Adrenal gland (tissue), 9 donors: ENCODE measurements at regions not wholly inside any gene's neighbourhood (a gene's known extent, or its start where the extent isn't known, plus 50 kb on each side); places are given as distances from the start of the nearest gene placed in this dataset.

Experiments used
- DNase-seq, 7 donors: peaks; one replicate each; pipeline ENCODE4 v3.0.0-alpha.2; 2019 to 2020
- H3K27ac ChIP-seq, 5 donors: fragments of 200-600 bp; sonication (generic) in 4 of 5; 1 replicate in 3 of 5; 2 replicates in 2 of 5; pipeline versions ENCODE4 v1.5.1 to v1.8.0; 2016 to 2020; ENCODE audit warnings: mild to moderate bottlenecking in 1 of 5
- H3K27me3 ChIP-seq: fragments of 200-600 bp; 2 replicates; pipeline ENCODE4 v1.8.0; 2021
- H3K36me3 ChIP-seq, 2 donors: fragments of 200-600 bp; replicated peaks in 1 of 2; 1 replicate in 1 of 2; 2 replicates in 1 of 2; pipeline versions ENCODE4 v1.5.1 to v1.8.0; 2018 to 2022
- H3K4me1 ChIP-seq, 2 donors: fragments of 200-600 bp; replicated peaks in 1 of 2; 1 replicate in 1 of 2; 2 replicates in 1 of 2; pipeline versions ENCODE4 v1.5.1 to v1.8.0; 2018 to 2021
- H3K4me3 ChIP-seq, 4 donors: fragments of 200-600 bp; sonication (generic) in 3 of 4; one replicate each; pipeline ENCODE4 v1.5.1; 2016 to 2018
- H3K9me3 ChIP-seq, 3 donors: fragments of 200-600 bp; sonication (generic) in 1 of 3; replicated peaks in 1 of 3; 1 replicate in 2 of 3; 2 replicates in 1 of 3; pipeline versions ENCODE4 v1.5.1 to v1.8.0; 2016 to 2021
- CTCF ChIP-seq, 6 experiments: fragments of 450-650 bp in 4 of 6; fragments of 200-600 bp in 2 of 6; sonication (generic) in 1 of 6; IDR thresholded peaks; 1 replicate in 5 of 6; 2 replicates in 1 of 6; pipeline versions ENCODE4 v1.5.1 to v1.8.0; 2016 to 2021; ENCODE audit warnings: antibody characterized with exemption in 6 of 6, mild to moderate bottlenecking in 2 of 6, moderate library complexity in 1 of 6
- POLR2A ChIP-seq, 2 donors: fragments of 450-650 bp; IDR thresholded peaks; one replicate each; pipeline ENCODE4 v1.6.1; 2017; ENCODE audit warnings: antibody characterized with exemption in 2 of 2, mild to moderate bottlenecking in 2 of 2, moderate library complexity in 1 of 2
- WGBS, 4 donors: extraction: QIAGEN DNeasy Blood & Tissue Kit in 2 of 4; methylation state at CpG; one replicate each; pipeline versions ENCODE4 v1.1.5 to v1.1.7; 2013 to 2017; 5-methylcytosine and 5-hydroxymethylcytosine counted together
- intact Hi-C, 2 donors: fragments of 100-400 bp; cut with DNase I; formaldehyde crosslinking; loops; one replicate each; pipeline versions ENCODE4 v1.14.1 to v1.15.0; 2022 to 2023
- donor health status: healthy with polysubstance abuse.
- donor health status: Bipolar disorder and iron deficiency.
- donor health status: DM: yes; HTN: yes; CAD: no.
- donor health status: DM: no; HTN: no; CAD: no.
- donor health status: DM: no; HTN: no; CAD: no.

- Histone ChIP-seq H3K9me3 (no peaks in the 10 kb centered on the region), H3K4me3 (no peak overlapping the region), H3K27ac (no peak overlapping the region), H3K27me3 (no peaks in the 10 kb centered on the region), H3K36me3 (no peaks in the 10 kb centered on the region), H3K4me1 (no peaks in the 10 kb centered on the region)
- TF ChIP-seq POLR2A (IDR thresholded peaks at IDR 0.05) (no peak), CTCF (IDR thresholded peaks at IDR 0.05) (no peak)
- 65 to 75% (median 66%) methylated on average over 4 of the region's 4 CpGs for WGBS, 4 donors
- intact Hi-C loops, result no loop called here
- DNase-seq, result no peak
Observed at GRCh38 chr13:23988546-23989122, 91.3 kb upstream of the C1QTNF9B start.

GRCh38 chr13:23990455-23990854, 93.2 kb upstream of the C1QTNF9B start:
- H3K9me3 ChIP-seq, result no peaks in the 10 kb centered on the region
- no peak overlapping the region for H3K27ac ChIP-seq
- no peak for TF ChIP-seq CTCF (IDR thresholded peaks at IDR 0.05)
- TF ChIP-seq POLR2A (IDR thresholded peaks at IDR 0.05), result no peak
- no peak for DNase-seq
- intact Hi-C loops, result no loop called here
- WGBS, 4 donors, result 33 to 90% (median 55%) methylated on average over 2 of the region's 2 CpGs
- no peaks in the 10 kb centered on the region for H3K27me3 ChIP-seq
- no peaks in the 10 kb centered on the region for H3K36me3 ChIP-seq
- H3K4me3 ChIP-seq, result no peak overlapping the region
- no peaks in the 10 kb centered on the region for H3K4me1 ChIP-seq

GRCh38 chr13:23991119-23991518, 93.8 kb upstream of the C1QTNF9B start:
- Histone ChIP-seq H3K4me1 (no peaks in the 10 kb centered on the region), H3K36me3 (no peaks in the 10 kb centered on the region), H3K9me3 (no peaks in the 10 kb centered on the region), H3K4me3 (no peak overlapping the region), H3K27me3 (no peaks in the 10 kb centered on the region), H3K27ac (no peak overlapping the region)
- no peak for TF ChIP-seq POLR2A (IDR thresholded peaks at IDR 0.05)
- TF ChIP-seq CTCF (IDR thresholded peaks at IDR 0.05), result no peak
- 57 to 71% (median 63%) methylated on average over 3 of the region's 3 CpGs for WGBS, 4 donors
- intact Hi-C loops, result no loop called here
- no peak for DNase-seq

- intact Hi-C loops, result no loop called here
- 74 to 86% (median 82%) methylated on average over 10 to 12 of the region's 12 CpGs for WGBS, 4 donors
Observed at GRCh38 chr13:23992781-23993679, 95.7 kb upstream of the C1QTNF9B start.

More at GRCh38 chr13:23992781-23993679, 95.7 kb upstream of the C1QTNF9B start:
- no peaks in the 10 kb centered on the region for H3K4me1 ChIP-seq
- no peaks in the 10 kb centered on the region for H3K36me3 ChIP-seq
- H3K9me3 ChIP-seq, result no peaks in the 10 kb centered on the region
- H3K27me3 ChIP-seq, result no peaks in the 10 kb centered on the region
- H3K4me3 ChIP-seq, result no peak overlapping the region
- no peak overlapping the region for H3K27ac ChIP-seq
- no peak for DNase-seq
- no peak for TF ChIP-seq CTCF (IDR thresholded peaks at IDR 0.05)
- no peak for TF ChIP-seq POLR2A (IDR thresholded peaks at IDR 0.05)
